Neuronal stem cell (in vitro differentiated cells): ENCODE measurements at regions not wholly inside any gene's neighbourhood (a gene's known extent, or its start where the extent isn't known, plus 50 kb on each side); places are given as distances from the start of the nearest gene placed in this dataset.

Source experiments
- DNase-seq: peaks from one replicate; pipeline ENCODE4 v3.0.0-alpha.2; 2013; ENCODE audit warnings: low spot score
- H2AFZ ChIP-seq: one replicate; pipeline ENCODE4 v1.6.1; 2013; ENCODE audit warnings: mild to moderate bottlenecking, low read length, inconsistent platforms
- H2AK5ac ChIP-seq: 2 replicates; pipeline ENCODE4 v1.6.1; 2013; ENCODE audit warnings: low read depth, mild to moderate bottlenecking, inconsistent platforms, low read length, moderate library complexity, mixed read lengths
- H2BK120ac ChIP-seq: 2 replicates; pipeline ENCODE4 v1.6.1; 2013; ENCODE audit warnings: low read depth, mild to moderate bottlenecking, inconsistent platforms, low read length, moderate library complexity, mixed read lengths
- H2BK12ac ChIP-seq: one replicate; pipeline ENCODE4 v1.6.1; 2013; ENCODE audit warnings: low read length, inconsistent platforms
- H2BK15ac ChIP-seq: 2 replicates; pipeline ENCODE4 v1.6.1; 2013; ENCODE audit warnings: mild to moderate bottlenecking, low read length, inconsistent platforms, mixed read lengths
- H2BK5ac ChIP-seq: one replicate; pipeline ENCODE4 v1.6.1; 2013; ENCODE audit warnings: inconsistent platforms, mild to moderate bottlenecking, low read length, moderate library complexity
- H3K14ac ChIP-seq: one replicate; pipeline ENCODE4 v1.6.1; 2013; ENCODE audit warnings: low read length, inconsistent platforms
- H3K18ac ChIP-seq: 2 replicates; pipeline ENCODE4 v1.6.1; 2013; ENCODE audit warnings: low read length, inconsistent platforms
- H3K23ac ChIP-seq: 2 replicates; pipeline ENCODE4 v1.6.1; 2013; ENCODE audit warnings: low read depth, mild to moderate bottlenecking, mixed read lengths, low read length, inconsistent platforms; ENCODE audit not compliant: poor library complexity
- H3K27ac ChIP-seq: replicated peaks from 3 replicates; pipeline ENCODE4 v1.5.1; 2013; ENCODE audit warnings: low read length, inconsistent platforms
- H3K27me3 ChIP-seq, 3 experiments: 2 replicates each; pipeline ENCODE4 v1.6.1; 2013; ENCODE audit warnings: low read length in 3 of 3, mild to moderate bottlenecking in 2 of 3, inconsistent platforms in 1 of 3, low read depth in 1 of 3, mixed read lengths in 1 of 3, moderate library complexity in 1 of 3; ENCODE audit not compliant: control insufficient read depth in 3 of 3, insufficient read depth in 3 of 3
- H3K36me3 ChIP-seq, 2 donors: replicated peaks in 1 of 2; 2 replicates each; pipeline ENCODE4 v1.6.1; 2013; ENCODE audit warnings: low read length in 2 of 2; ENCODE audit not compliant: control insufficient read depth in 2 of 2, insufficient read depth in 2 of 2
- H3K4ac ChIP-seq: 2 replicates; pipeline ENCODE4 v1.6.1; 2013; ENCODE audit warnings: inconsistent platforms, mild to moderate bottlenecking, low read length, moderate library complexity
- H3K4me1 ChIP-seq, 2 donors: 1 replicate in 1 of 2; 2 replicates in 1 of 2; pipeline ENCODE4 v1.6.1; 2013; ENCODE audit warnings: low read length in 2 of 2, low read depth in 1 of 2; ENCODE audit not compliant: control insufficient read depth in 2 of 2, insufficient read depth in 1 of 2
- H3K4me2 ChIP-seq: one replicate; pipeline ENCODE4 v1.6.1; 2013; ENCODE audit warnings: mild to moderate bottlenecking, low read length, inconsistent platforms; ENCODE audit not compliant: insufficient read depth, poor library complexity, severe bottlenecking
- H3K4me3 ChIP-seq, 2 donors: 2 replicates each; pipeline ENCODE4 v1.5.1; 2013; ENCODE audit warnings: low read length in 2 of 2, mild to moderate bottlenecking in 2 of 2, inconsistent platforms in 1 of 2, moderate library complexity in 1 of 2
- H3K79me1 ChIP-seq: one replicate; pipeline ENCODE4 v1.6.1; 2013; ENCODE audit warnings: low read depth, mild to moderate bottlenecking, inconsistent platforms, low read length, moderate library complexity
- H3K9ac ChIP-seq: one replicate; pipeline ENCODE4 v1.6.1; 2013; ENCODE audit warnings: mild to moderate bottlenecking, low read depth, low read length, inconsistent platforms; ENCODE audit not compliant: poor library complexity
- H3K9me3 ChIP-seq, 2 donors: replicated peaks in 1 of 2; 2 replicates each; pipeline versions ENCODE3 to v1.6.1; 2013; ENCODE audit warnings: low read length in 2 of 2, mild to moderate bottlenecking in 2 of 2, inconsistent platforms in 1 of 2, low read depth in 1 of 2, mixed read lengths in 1 of 2, moderate library complexity in 1 of 2; ENCODE audit not compliant: control insufficient read depth in 2 of 2, insufficient read depth in 1 of 2
- H4K8ac ChIP-seq: one replicate; pipeline ENCODE4 v1.6.1; 2013; ENCODE audit warnings: low read depth, mild to moderate bottlenecking, inconsistent platforms, low read length, moderate library complexity
- H4K91ac ChIP-seq: one replicate; pipeline ENCODE4 v1.6.1; 2013; ENCODE audit warnings: low read length, low read depth, mild to moderate bottlenecking, inconsistent platforms; ENCODE audit not compliant: poor library complexity
- whole genome bisulfite sequencing, 2 donors: extraction: QIAGEN DNeasy Blood & Tissue Kit; methylation state at CpG; one replicate each; pipeline ENCODE4 v1.1.7; 2013; ENCODE audit warnings: missing lambda C conversion rate in 2 of 2, mixed read lengths in 1 of 2; ENCODE audit not compliant: insufficient read length in 2 of 2, insufficient replicate concordance in 1 of 2; ENCODE audit errors: extremely low coverage in 2 of 2; 5-methylcytosine and 5-hydroxymethylcytosine counted together

DNA sequence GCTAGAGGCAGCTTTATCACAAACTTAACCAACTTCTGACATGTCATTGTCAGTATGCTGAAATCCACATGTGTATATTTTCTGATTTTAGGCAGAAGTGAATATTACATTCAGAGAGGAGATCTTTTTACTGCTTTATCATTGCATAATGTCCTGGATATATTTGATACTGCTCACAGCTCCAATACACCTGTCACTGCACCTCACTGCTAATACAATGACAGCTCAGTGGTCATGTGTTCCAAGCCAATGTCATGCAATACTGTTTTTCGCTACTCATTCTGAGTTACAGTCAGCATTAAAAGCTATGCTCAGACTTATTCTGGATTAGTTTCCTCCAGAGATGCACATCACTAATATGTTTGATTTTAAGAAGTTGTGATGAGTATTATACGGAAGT, 1604.6 kb downstream of the HACE1 start:
- Histone ChIP-seq H3K4me2 (no peak overlapping the region), H3K23ac (no peak overlapping the region), H3K9ac (no peak overlapping the region), H4K8ac (no peak overlapping the region), H2BK15ac (no peak overlapping the region), H2AFZ (no peak overlapping the region), H3K27me3 (no peaks in the 10 kb centered on the region), H2BK120ac (no peak overlapping the region), H3K14ac (no peak overlapping the region), H3K79me1 (no peaks in the 10 kb centered on the region), H2BK12ac (no peak overlapping the region), H4K91ac (no peak overlapping the region), H3K36me3 (no peaks in the 10 kb centered on the region), H3K27ac (no peak overlapping the region), H3K4me1 (no peaks in the 10 kb centered on the region), H3K9me3 (no peaks in the 10 kb centered on the region), H2AK5ac (no peak overlapping the region), H2BK5ac (no peak overlapping the region), H3K4ac (no peak overlapping the region), H3K18ac (no peak overlapping the region), H3K4me3 (no peak overlapping the region)
- WGBS, 2 donors: 100% methylated on average over 1 of the region's 2 CpGs; no CpG with 5 or more reads in 1 of the 2 donors
- no peak for DNase-seq

DNA sequence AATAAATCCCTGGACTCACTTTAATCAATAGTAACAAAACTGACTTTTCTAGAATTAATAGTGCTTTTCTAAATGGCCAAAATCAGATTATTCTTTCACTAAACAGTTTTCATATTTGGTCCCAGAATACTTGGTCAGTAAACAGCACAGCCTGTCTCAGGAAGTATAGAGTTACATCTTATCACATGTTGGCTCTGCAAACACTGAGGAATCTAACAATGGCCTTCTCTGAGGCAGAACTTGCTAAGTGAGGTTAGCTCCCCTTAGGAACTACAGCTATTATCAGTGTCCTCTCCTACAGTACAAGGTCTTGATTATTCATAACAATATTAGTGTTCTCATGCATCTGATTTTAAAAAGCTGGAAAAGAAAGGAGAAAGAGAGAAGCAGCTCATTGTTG, 1622.8 kb downstream of the HACE1 start:
- H2BK5ac ChIP-seq: no peak overlapping the region
- H2AK5ac ChIP-seq: no peak overlapping the region
- H2BK12ac ChIP-seq: no peak overlapping the region
- no peak overlapping the region for H4K8ac ChIP-seq
- H3K4me1 ChIP-seq: no peaks in the 10 kb centered on the region
- H3K36me3 ChIP-seq: no peaks in the 10 kb centered on the region
- H2AFZ ChIP-seq: no peak overlapping the region
- H3K14ac ChIP-seq: no peak overlapping the region
- no peak for DNase-seq
- no peak overlapping the region for H3K27ac ChIP-seq
- H3K9ac ChIP-seq: no peak overlapping the region
- no peak overlapping the region for H2BK120ac ChIP-seq
- H4K91ac ChIP-seq: no peak overlapping the region
- no peak overlapping the region for H3K4me3 ChIP-seq
- no peaks in the 10 kb centered on the region for H3K9me3 ChIP-seq
- H3K4ac ChIP-seq: no peak overlapping the region
- H3K23ac ChIP-seq: no peak overlapping the region
- no peak overlapping the region for H3K4me2 ChIP-seq
- H3K79me1 ChIP-seq: no peaks in the 10 kb centered on the region
- H3K27me3 ChIP-seq: no peaks in the 10 kb centered on the region
- no peak overlapping the region for H3K18ac ChIP-seq
- H2BK15ac ChIP-seq: no peak overlapping the region

DNA sequence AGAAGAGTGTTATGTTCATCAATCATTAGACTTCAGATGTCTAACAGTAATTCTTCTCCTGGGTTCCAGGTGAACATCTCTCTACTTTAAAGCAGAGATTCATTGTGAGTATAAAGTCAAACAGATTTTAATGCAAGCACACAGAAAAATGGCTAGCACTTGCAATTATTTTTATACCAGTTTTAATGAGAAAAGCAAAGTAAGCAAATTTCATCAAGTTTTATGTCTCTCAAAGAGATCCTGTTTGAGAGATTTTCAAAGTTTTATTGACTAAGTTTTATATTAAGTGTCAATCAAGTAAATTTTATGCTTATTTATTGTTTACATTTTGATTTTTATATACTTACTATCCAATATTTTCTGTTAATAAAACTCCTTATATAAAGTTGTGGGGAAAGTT, 1628.5 kb downstream of the HACE1 start:
- H2AFZ ChIP-seq: no peak overlapping the region
- no peaks in the 10 kb centered on the region for H3K79me1 ChIP-seq
- H3K4me3 ChIP-seq: no peak overlapping the region
- no peak overlapping the region for H3K4me2 ChIP-seq
- DNase-seq: no peak
- H4K8ac ChIP-seq: no peak overlapping the region
- H3K27ac ChIP-seq: no peak overlapping the region
- H4K91ac ChIP-seq: no peak overlapping the region
- peaks cover 0 to 2% (median 0%) of the 10 kb centered on the region in 3 experiments for H3K27me3 ChIP-seq
- H3K36me3 ChIP-seq: no peaks in the 10 kb centered on the region
- H2BK5ac ChIP-seq: no peak overlapping the region
- no peak overlapping the region for H3K18ac ChIP-seq
- peaks cover 0 to 4% of the 10 kb centered on the region in 2 donors for H3K9me3 ChIP-seq
- H3K9ac ChIP-seq: no peak overlapping the region
- H3K23ac ChIP-seq: no peak overlapping the region
- H3K4me1 ChIP-seq: no peaks in the 10 kb centered on the region
- H2BK12ac ChIP-seq: no peak overlapping the region
- H3K14ac ChIP-seq: no peak overlapping the region
- no peak overlapping the region for H3K4ac ChIP-seq
- no peak overlapping the region for H2AK5ac ChIP-seq
- H2BK120ac ChIP-seq: no peak overlapping the region
- no peak overlapping the region for H2BK15ac ChIP-seq

DNA sequence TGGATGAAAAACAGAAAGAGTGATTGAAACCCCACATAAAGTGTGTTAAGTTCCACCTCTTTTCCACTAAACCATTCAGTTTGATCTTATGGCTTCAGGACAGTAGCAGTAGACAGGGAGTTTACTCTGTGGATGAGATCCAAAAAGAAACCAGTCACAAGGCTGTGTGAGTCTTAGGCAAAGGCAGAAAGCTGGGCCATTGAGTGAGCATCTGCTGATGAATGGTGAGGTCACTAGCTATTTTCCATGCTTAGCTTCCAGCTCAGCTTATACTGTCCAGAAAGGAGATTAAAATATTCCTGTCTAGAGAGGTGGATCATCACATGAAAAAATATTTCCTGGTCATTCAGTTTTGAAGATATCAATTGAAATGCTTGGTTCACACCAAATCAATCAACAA, 1643.9 kb downstream of the HACE1 start:
- Histone ChIP-seq H3K4me3 (no peak overlapping the region), H3K27me3 (no peaks in the 10 kb centered on the region), H2BK120ac (no peak overlapping the region), H3K14ac (no peak overlapping the region), H3K9me3 (no peaks in the 10 kb centered on the region), H2AFZ (no peak overlapping the region), H2AK5ac (no peak overlapping the region), H3K18ac (no peak overlapping the region), H4K91ac (no peak overlapping the region), H3K79me1 (no peaks in the 10 kb centered on the region), H4K8ac (no peak overlapping the region), H3K27ac (no peak overlapping the region), H3K9ac (no peak overlapping the region), H2BK15ac (no peak overlapping the region), H2BK5ac (no peak overlapping the region), H3K36me3 (no peaks in the 10 kb centered on the region), H2BK12ac (no peak overlapping the region), H3K4me2 (no peak overlapping the region), H3K23ac (no peak overlapping the region), H3K4me1 (no peaks in the 10 kb centered on the region), H3K4ac (no peak overlapping the region)
- DNase-seq: no peak
